GM12874 (cell line): ENCODE measurements at regions not wholly inside any gene's neighbourhood (a gene's known extent, or its start where the extent isn't known, plus 50 kb on each side); places are given as distances from the start of the nearest gene placed in this dataset.

Source experiments
- TF ChIP-seq, protein P1 (sequence below): IDR thresholded peaks from 2 replicates; pipeline ENCODE4 v1.5.1; 2011; ENCODE audit warnings: low read depth, mild to moderate bottlenecking, control low read depth, low read length, moderate library complexity; ENCODE audit not compliant: insufficient read depth

DNA sequence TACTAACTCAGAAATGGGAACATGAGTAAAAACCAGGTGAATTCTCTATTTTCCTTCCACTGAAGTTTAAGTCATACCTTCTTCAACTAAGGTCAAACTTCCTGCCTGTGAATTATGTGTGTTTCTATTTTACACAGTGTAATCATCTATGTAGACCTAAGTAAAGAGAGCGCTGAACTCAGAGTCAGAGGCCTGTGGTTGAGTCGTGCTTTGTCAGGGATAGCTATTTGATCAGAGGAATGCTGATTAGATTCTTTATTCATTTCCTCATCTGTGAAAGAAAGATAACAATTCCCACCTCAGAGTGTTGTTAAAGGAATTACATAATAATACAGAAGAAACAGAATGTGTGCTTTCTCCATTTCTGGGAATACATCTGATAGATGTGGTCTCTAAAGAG lies 654.1 kb downstream of the STIM2 start:
- TF ChIP-seq, protein P1, sequence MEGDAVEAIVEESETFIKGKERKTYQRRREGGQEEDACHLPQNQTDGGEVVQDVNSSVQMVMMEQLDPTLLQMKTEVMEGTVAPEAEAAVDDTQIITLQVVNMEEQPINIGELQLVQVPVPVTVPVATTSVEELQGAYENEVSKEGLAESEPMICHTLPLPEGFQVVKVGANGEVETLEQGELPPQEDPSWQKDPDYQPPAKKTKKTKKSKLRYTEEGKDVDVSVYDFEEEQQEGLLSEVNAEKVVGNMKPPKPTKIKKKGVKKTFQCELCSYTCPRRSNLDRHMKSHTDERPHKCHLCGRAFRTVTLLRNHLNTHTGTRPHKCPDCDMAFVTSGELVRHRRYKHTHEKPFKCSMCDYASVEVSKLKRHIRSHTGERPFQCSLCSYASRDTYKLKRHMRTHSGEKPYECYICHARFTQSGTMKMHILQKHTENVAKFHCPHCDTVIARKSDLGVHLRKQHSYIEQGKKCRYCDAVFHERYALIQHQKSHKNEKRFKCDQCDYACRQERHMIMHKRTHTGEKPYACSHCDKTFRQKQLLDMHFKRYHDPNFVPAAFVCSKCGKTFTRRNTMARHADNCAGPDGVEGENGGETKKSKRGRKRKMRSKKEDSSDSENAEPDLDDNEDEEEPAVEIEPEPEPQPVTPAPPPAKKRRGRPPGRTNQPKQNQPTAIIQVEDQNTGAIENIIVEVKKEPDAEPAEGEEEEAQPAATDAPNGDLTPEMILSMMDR = no peak

DNA sequence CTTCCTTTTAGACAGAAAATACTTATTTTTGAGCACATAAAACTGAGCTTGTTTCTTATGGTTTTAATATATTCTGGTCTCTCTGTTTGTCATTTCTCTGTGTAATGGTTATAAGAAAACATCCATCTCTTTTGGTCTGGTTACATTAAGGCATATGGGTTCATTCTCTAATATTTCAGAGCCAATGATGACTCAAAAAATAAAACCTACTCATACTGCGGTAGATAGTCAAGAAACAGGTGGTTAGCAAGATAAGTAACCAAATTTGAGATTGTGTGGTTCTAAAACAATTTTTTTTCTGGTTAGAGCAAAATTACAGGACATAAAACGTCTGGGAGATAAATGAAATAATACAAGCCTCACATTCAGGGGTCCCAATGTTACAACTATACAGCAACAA lies 654.5 kb downstream of the STIM2 start:
- TF ChIP-seq, protein P1 = no peak

- TF ChIP-seq, protein P1 = no peak
These were observed 658.2 kb downstream of the STIM2 start for GRCh38 chr4:27518876-27519275.

DNA sequence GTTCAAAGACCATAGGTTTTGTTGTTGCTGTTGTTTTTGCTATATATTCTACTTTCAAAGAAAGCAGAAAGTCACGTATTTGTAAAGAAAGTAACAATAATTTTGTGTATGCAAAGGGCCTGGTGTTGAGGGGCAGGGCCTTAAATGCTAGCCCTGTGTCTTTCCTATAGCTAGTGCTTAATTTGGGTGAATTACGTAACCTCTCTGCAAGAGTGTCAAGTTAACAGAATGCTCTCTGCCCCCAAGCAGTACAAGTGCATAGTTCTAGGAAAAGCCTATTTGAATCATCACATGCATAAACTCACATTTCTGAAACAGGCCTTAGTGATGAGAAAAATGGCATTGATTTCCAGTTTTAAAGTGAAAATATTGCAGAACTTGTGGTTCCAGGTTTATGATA lies 663.6 kb downstream of the STIM2 start:
- TF ChIP-seq, protein P1 = no peak

DNA sequence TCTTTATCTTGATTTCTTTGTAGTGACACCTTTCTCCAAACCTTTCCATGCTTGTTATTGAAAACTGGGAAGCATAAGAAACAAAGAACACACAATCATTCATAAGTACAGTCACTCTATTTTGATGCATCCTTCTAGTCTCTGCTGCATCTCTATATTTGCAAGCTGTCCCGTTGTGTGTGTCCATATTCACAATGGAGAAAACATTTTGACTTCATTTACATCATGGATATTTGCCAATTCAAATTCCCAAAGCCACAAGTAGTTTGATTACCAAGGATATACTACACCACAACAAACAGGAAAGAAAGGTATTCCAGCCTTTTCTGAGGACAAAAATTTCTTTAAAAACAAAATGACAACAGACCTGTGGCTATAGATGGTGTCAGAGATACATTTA lies 673.8 kb downstream of the STIM2 start:
- TF ChIP-seq, protein P1 = no peak

GRCh38 chr4:27568236-27568951 lies 707.8 kb downstream of the STIM2 start:
- TF ChIP-seq, protein P1 = no peak

DNA sequence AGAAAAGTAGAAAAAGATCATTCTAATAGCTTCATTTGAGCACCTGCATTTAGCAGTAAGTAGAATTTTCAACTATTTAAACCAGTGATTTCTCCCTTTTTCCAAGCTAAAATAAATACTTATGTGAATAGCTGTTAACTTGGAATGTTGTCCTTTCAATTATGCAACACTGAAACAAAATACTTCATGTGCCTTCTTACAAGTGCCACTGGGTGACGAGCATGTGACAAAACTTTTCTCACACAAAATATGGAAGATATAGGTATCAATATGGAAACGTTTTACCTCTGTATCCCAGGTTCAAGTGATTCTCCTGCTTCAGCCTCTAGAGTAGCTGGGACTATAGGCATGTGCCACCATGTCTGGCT lies 708.3 kb downstream of the STIM2 start:
- TF ChIP-seq, protein P1 = no peak
